GM23248 (cell line): ENCODE measurements at regions not wholly inside any gene's neighbourhood (a gene's known extent, or its start where the extent isn't known, plus 50 kb on each side); places are given as distances from the start of the nearest gene placed in this dataset.

Experiments
- DNase-seq: peaks from one replicate; pipeline ENCODE4 v3.0.0-alpha.2; 2015
- H2AFZ ChIP-seq: fragments of 200-600 bp; sonication (generic); 2 replicates; pipeline ENCODE4 v1.6.1; 2016; ENCODE audit warnings: antibody characterized with exemption
- H3F3A ChIP-seq: fragments of 200-600 bp; sonication (generic); 2 replicates; pipeline ENCODE4 v1.6.1; 2016; ENCODE audit warnings: mild to moderate bottlenecking, antibody characterized with exemption, mixed run types; ENCODE audit not compliant: insufficient read depth
- H3K27ac ChIP-seq: fragments of 200-600 bp; sonication (generic); 2 replicates; pipeline ENCODE4 v1.5.1; 2016; ENCODE audit warnings: mild to moderate bottlenecking
- H3K27me3 ChIP-seq: fragments of 200-600 bp; sonication (generic); replicated peaks from 2 replicates; pipeline ENCODE4 v1.6.1; 2016; ENCODE audit warnings: mild to moderate bottlenecking; ENCODE audit not compliant: insufficient read depth
- H3K36me3 ChIP-seq: fragments of 200-600 bp; sonication (generic); 2 replicates; pipeline ENCODE4 v1.6.1; 2016; ENCODE audit warnings: low read depth, mild to moderate bottlenecking
- H3K4me1 ChIP-seq: fragments of 200-600 bp; sonication (generic); 2 replicates; pipeline ENCODE4 v1.6.1; 2016; ENCODE audit warnings: mild to moderate bottlenecking; ENCODE audit not compliant: insufficient read depth
- H3K4me2 ChIP-seq: fragments of 200-600 bp; sonication (generic); one replicate; pipeline ENCODE4 v1.6.1; 2016; ENCODE audit warnings: mild to moderate bottlenecking; ENCODE audit not compliant: unreplicated experiment
- H3K4me3 ChIP-seq: fragments of 200-600 bp; sonication (generic); 2 replicates; pipeline ENCODE4 v1.5.1; 2016; ENCODE audit warnings: mild to moderate bottlenecking
- H3K79me2 ChIP-seq: fragments of 200-600 bp; sonication (generic); 2 replicates; pipeline ENCODE4 v1.6.1; 2016; ENCODE audit warnings: mild to moderate bottlenecking; ENCODE audit not compliant: insufficient read depth
- H3K9ac ChIP-seq: fragments of 200-600 bp; sonication (generic); 2 replicates; pipeline ENCODE4 v1.6.1; 2016; ENCODE audit warnings: mild to moderate bottlenecking
- H3K9me2 ChIP-seq: fragments of 200-600 bp; sonication (generic); 2 replicates; pipeline ENCODE4 v1.6.1; 2016; ENCODE audit warnings: mixed run types, mild to moderate bottlenecking, moderate library complexity; ENCODE audit not compliant: insufficient read depth
- H3K9me3 ChIP-seq: fragments of 200-600 bp; sonication (generic); one replicate; pipeline ENCODE4 v1.6.1; 2017; ENCODE audit warnings: low read depth
- H4K20me1 ChIP-seq: fragments of 200-600 bp; sonication (generic); 2 replicates; pipeline ENCODE4 v1.6.0; 2016; ENCODE audit not compliant: insufficient read depth
- EZH2 ChIP-seq: fragments of 200-600 bp; sonication (generic); IDR thresholded peaks from 2 replicates; pipeline ENCODE4 v1.6.1; 2018; ENCODE audit warnings: antibody characterized with exemption, mild to moderate bottlenecking; ENCODE audit not compliant: insufficient read depth, poor library complexity, severe bottlenecking
- EZH2phosphoT487 ChIP-seq: fragments of 200-600 bp; sonication (generic); IDR thresholded peaks from 2 replicates; pipeline ENCODE4 v1.6.1; 2018; ENCODE audit warnings: antibody characterized with exemption, moderate library complexity, mild to moderate bottlenecking, low read depth; ENCODE audit not compliant: insufficient read depth
- WGBS, 2 experiments: methylation state at CpG; one replicate each; pipeline ENCODE4 v1.1.6; 2015 to 2017; ENCODE audit warnings: low lambda C conversion rate in 2 of 2, low coverage in 1 of 2; ENCODE audit errors: missing lambda C conversion rate in 2 of 2; 5-methylcytosine and 5-hydroxymethylcytosine counted together
- in situ Hi-C: fragments of 300-500 bp; cut with MboI; formaldehyde crosslinking; loops from 2 replicates; pipeline ENCODE4 v1.15.0; 2020

DNA sequence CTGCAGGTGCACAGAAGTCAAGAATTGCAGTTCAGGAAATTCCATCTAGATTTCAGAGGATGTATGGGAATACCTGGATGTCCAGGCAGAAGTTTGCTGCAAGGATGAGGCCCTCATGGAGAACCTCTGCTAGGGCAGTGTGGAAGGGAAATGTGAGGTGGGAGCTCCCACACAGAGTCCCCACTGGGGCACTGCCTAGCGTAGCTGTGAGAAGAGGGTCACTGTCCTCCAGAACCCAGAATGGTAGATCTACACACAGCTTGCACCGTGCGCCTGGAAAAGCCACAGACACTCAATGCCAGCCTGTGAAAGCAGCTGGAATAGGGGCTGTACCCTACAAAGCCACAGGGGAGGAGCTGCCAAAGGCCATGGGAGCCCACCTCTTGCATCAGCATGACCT, 681.4 kb downstream of the EPHA7 start:
- no peaks in the 10 kb centered on the region for H3K27me3 ChIP-seq
- H3K4me3 ChIP-seq: no peak overlapping the region
- no peak overlapping the region for H3K27ac ChIP-seq
- H2AFZ ChIP-seq: no peak overlapping the region
- no peaks in the 10 kb centered on the region for H3K9me2 ChIP-seq
- H3K9me3 ChIP-seq: no peaks in the 10 kb centered on the region
- no peak overlapping the region for H3K4me2 ChIP-seq
- DNase-seq: no peak
- in situ Hi-C loops: no loop called here
- no peaks in the 10 kb centered on the region for H3F3A ChIP-seq
- no peaks in the 10 kb centered on the region for H3K4me1 ChIP-seq
- WGBS, 2 experiments: 22 to 34% methylated on average over 3 of the region's 3 CpGs
- no peak overlapping the region for H3K9ac ChIP-seq
- H3K36me3 ChIP-seq: no peaks in the 10 kb centered on the region
- TF ChIP-seq EZH2phosphoT487 (no peak), EZH2 (no peak)
- H3K79me2 ChIP-seq: no peaks in the 10 kb centered on the region
- H4K20me1 ChIP-seq: no peaks in the 10 kb centered on the region

DNA sequence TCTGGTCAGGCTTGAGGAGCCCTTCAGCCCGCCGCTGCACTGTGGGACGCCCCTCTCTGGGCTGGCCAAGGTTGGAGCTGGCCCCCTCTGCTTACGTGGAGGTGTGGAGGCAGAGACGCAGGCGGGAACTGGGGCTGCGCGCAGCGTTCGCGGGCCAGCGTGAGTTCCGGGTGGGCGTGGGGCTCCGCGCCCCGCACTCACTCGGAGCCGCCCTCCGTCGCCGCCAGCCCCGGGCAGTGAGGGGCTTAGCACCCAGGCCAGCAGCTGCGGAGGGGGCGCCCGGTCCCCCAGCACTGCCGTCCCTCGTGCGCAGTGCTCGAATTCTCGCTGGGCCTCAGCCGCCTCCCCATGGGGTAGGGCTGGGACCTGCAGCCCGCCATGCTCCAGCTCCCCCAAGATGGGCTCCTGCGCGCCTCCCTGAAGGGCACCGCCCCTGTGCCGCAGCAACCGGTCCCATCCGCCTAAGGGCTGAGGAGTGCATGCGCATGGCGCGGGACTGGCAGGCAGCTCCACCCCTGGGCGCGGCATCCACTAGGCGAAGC, 695.9 kb downstream of the EPHA7 start:
- Histone ChIP-seq H3K4me3 (no peak overlapping the region), H3K9ac (no peak overlapping the region), H4K20me1 (no peaks in the 10 kb centered on the region), H3K27me3 (no peaks in the 10 kb centered on the region), H3K9me2 (no peaks in the 10 kb centered on the region), H3F3A (no peaks in the 10 kb centered on the region), H3K36me3 (no peaks in the 10 kb centered on the region), H3K4me2 (no peak overlapping the region), H2AFZ (no peak overlapping the region), H3K27ac (no peak overlapping the region), H3K4me1 (no peaks in the 10 kb centered on the region), H3K9me3 (no peaks in the 10 kb centered on the region), H3K79me2 (no peaks in the 10 kb centered on the region)
- TF ChIP-seq EZH2: no peak
- TF ChIP-seq EZH2phosphoT487: no peak
- 84 to 87% methylated on average over 37 to 45 of the region's 45 CpGs for WGBS, 2 experiments
- in situ Hi-C loops: no loop called here
- no peak for DNase-seq

DNA sequence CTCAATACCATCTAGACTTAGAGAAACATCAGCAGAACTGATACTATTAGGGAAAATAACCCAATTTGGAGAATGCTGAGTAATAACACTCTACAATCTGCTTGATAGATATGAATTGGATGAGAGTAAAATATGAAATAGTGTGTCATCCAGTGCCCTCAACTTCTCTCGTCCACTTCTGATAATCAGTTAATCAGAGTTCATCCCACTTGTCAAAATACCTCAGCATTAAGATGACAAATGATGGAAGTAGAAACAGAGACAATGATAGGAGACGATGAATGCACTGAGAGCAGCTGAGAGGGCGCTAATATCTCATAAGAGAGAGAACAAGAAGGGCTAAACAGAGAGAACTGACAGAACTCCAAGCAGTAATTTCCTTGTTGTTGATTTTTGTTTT, 699.6 kb downstream of the EPHA7 start:
- Histone ChIP-seq H3F3A (no peaks in the 10 kb centered on the region), H3K27me3 (no peaks in the 10 kb centered on the region), H3K4me2 (no peak overlapping the region), H2AFZ (no peak overlapping the region), H3K79me2 (no peaks in the 10 kb centered on the region), H3K27ac (no peak overlapping the region), H3K36me3 (no peaks in the 10 kb centered on the region), H4K20me1 (no peaks in the 10 kb centered on the region), H3K4me3 (no peak overlapping the region), H3K9me3 (no peaks in the 10 kb centered on the region), H3K9ac (no peak overlapping the region), H3K9me2 (no peaks in the 10 kb centered on the region), H3K4me1 (no peaks in the 10 kb centered on the region)
- TF ChIP-seq EZH2phosphoT487: no peak
- WGBS, 2 experiments: 4 to 17% methylated on average over 3 of the region's 3 CpGs
- in situ Hi-C loops: no loop called here
- DNase-seq: no peak

DNA sequence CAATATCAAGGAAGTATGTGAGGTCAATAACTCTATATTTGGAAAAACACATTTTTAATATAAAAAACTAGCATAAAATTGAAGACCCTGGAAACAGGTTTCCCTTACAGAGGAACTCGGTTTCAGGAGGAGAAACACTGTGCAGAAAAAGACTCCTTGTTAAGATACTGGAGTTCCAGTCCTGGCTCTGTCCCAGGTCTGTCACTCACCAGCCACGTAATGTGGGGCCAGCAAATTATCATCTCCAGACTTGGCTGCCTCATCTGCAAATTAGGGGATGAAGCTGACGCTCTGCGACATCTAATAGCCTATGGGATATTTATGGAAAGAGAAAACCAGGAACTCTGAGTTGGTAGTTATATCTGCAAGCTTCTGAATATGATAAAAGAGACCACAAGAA, 702.7 kb downstream of the EPHA7 start:
- Histone ChIP-seq H3K9ac (no peak overlapping the region), H4K20me1 (no peaks in the 10 kb centered on the region), H3K36me3 (no peaks in the 10 kb centered on the region), H3K4me1 (no peaks in the 10 kb centered on the region), H3K4me2 (no peak overlapping the region), H3K4me3 (no peak overlapping the region), H3K27me3 (no peaks in the 10 kb centered on the region), H2AFZ (no peak overlapping the region), H3F3A (no peaks in the 10 kb centered on the region), H3K9me2 (no peaks in the 10 kb centered on the region), H3K79me2 (no peaks in the 10 kb centered on the region), H3K27ac (no peak overlapping the region), H3K9me3 (no peaks in the 10 kb centered on the region)
- 33 to 34% methylated on average over 4 of the region's 4 CpGs for WGBS, 2 experiments
- no peak for TF ChIP-seq EZH2
- in situ Hi-C loops: no loop called here
- no peak for DNase-seq

- Histone ChIP-seq H3K4me3 (no peak overlapping the region), H3K9me2 (no peaks in the 10 kb centered on the region), H3K9ac (no peak overlapping the region), H3K27me3 (no peaks in the 10 kb centered on the region), H3K27ac (no peak overlapping the region), H3K9me3 (no peaks in the 10 kb centered on the region), H4K20me1 (no peaks in the 10 kb centered on the region), H3K36me3 (no peaks in the 10 kb centered on the region), H3K4me1 (no peaks in the 10 kb centered on the region), H3F3A (no peaks in the 10 kb centered on the region), H3K79me2 (no peaks in the 10 kb centered on the region), H3K4me2 (no peak overlapping the region), H2AFZ (no peak overlapping the region)
- in situ Hi-C loops: no loop called here
- DNase-seq: no peak
- TF ChIP-seq EZH2 (no peak), EZH2phosphoT487 (no peak)
These were observed 703.4 kb downstream of the EPHA7 start for GRCh38 chr6:92715991-92716390.
